ENCODE measurements at regions not wholly inside any gene's neighbourhood (a gene's known extent, or its start where the extent isn't known, plus 50 kb on each side); places are given as distances from the start of the nearest gene placed in this dataset.

GRCh38 chr3:43203022-43203421 is 83.3 kb upstream of the SNRK start:
- WGBS, 2 donors: 61 to 66% methylated on average over 3 of the region's 3 CpGs
- no peak overlapping the region for H3K27ac ChIP-seq

GRCh38 chr3:43201581-43201980 is 84.8 kb upstream of the SNRK start:
- no peak overlapping the region for H3K4me3 ChIP-seq
- TF ChIP-seq POLR2A (IDR thresholded peaks at IDR 0.05) (no peak), CTCF (IDR thresholded peaks at IDR 0.05) (no peak)
- DNase-seq: no peak
- intact Hi-C loops (cut with DNase I; ENCODE audit: low total_unique reads): no loop called here
- 82 to 100% methylated on average over 1 of the region's 1 CpG for WGBS, 2 donors
- no peaks in the 10 kb centered on the region for H3K36me3 ChIP-seq (ENCODE audit: low read depth, missing control alignments)
- H3K27ac ChIP-seq: no peak overlapping the region
- no peaks in the 10 kb centered on the region for H3K27me3 ChIP-seq
- H3K9me3 ChIP-seq: no peaks in the 10 kb centered on the region
- no peaks in the 10 kb centered on the region for H3K4me1 ChIP-seq

More at GRCh38 chr3:43203022-43203421, 83.3 kb upstream of the SNRK start:
- Histone ChIP-seq H3K4me1 (no peaks in the 10 kb centered on the region), H3K27me3 (no peaks in the 10 kb centered on the region), H3K4me3 (no peak overlapping the region), H3K36me3 (ENCODE audit: low read depth, missing control alignments) (no peaks in the 10 kb centered on the region), H3K9me3 (no peaks in the 10 kb centered on the region)
- TF ChIP-seq POLR2A (IDR thresholded peaks at IDR 0.05): no peak
- TF ChIP-seq CTCF (IDR thresholded peaks at IDR 0.05): no peak
- DNase-seq: no peak
- intact Hi-C loops (cut with DNase I; ENCODE audit: low total_unique reads): no loop called here

- H3K36me3 ChIP-seq (ENCODE audit: low read depth, missing control alignments): no peaks in the 10 kb centered on the region
- no peak for DNase-seq
- no peak overlapping the region for H3K27ac ChIP-seq
- intact Hi-C loops (cut with DNase I; ENCODE audit: low total_unique reads): no loop called here
- H3K4me3 ChIP-seq: no peak overlapping the region
- TF ChIP-seq POLR2A (IDR thresholded peaks at IDR 0.05) (no peak), CTCF (IDR thresholded peaks at IDR 0.05) (no peak)
- H3K9me3 ChIP-seq: no peaks in the 10 kb centered on the region
- no peaks in the 10 kb centered on the region for H3K4me1 ChIP-seq
- H3K27me3 ChIP-seq: no peaks in the 10 kb centered on the region
- 88 to 94% methylated on average over 3 of the region's 3 CpGs for WGBS, 2 donors
These were observed 86.6 kb upstream of the SNRK start for GRCh38 chr3:43199645-43200306.

- Histone ChIP-seq H3K4me3 (no peak overlapping the region), H3K9me3 (no peaks in the 10 kb centered on the region), H3K36me3 (ENCODE audit: low read depth, missing control alignments) (no peaks in the 10 kb centered on the region), H3K27me3 (no peaks in the 10 kb centered on the region), H3K27ac (no peak overlapping the region), H3K4me1 (no peaks in the 10 kb centered on the region)
- WGBS, 2 donors: 86 to 91% methylated on average over 3 of the region's 3 CpGs
- TF ChIP-seq POLR2A (IDR thresholded peaks at IDR 0.05): no peak
- no peak for TF ChIP-seq CTCF (IDR thresholded peaks at IDR 0.05)
- no peak for DNase-seq
- intact Hi-C loops (cut with DNase I; ENCODE audit: low total_unique reads): no loop called here
These were observed 87.3 kb upstream of the SNRK start for GRCh38 chr3:43198791-43199644.
